ENCODE measurements at regions not wholly inside any gene's neighbourhood (a gene's known extent, or its start where the extent isn't known, plus 50 kb on each side); places are given as distances from the start of the nearest gene placed in this dataset.

GRCh38 chr20:60148885-60149284 is 190.7 kb downstream of the CDH26 start:
- H3K4me2 ChIP-seq, result no peak overlapping the region
- POLR2A ChIA-PET, result no interaction called here
- H3K4me3 ChIP-seq, result no peak overlapping the region
- ATAC-seq, result no peak
- no peaks in the 10 kb centered on the region for H3K4me1 ChIP-seq
- CTCF ChIA-PET, result interaction anchor here (0.6 kb wide), 1 partner anchor 292 kb away, joined by 4 read pairs; no protein-coding TSS in a partner anchor
- FAIRE-seq, result no peak
- H3K27ac ChIP-seq, result no peak overlapping the region
- TF ChIP-seq HOXB5 (CRISPR knock-in tag; IDR thresholded peaks at IDR 0.05) (no peak), CEBPB (IDR thresholded peaks at IDR 0.05) (no peak), REST (IDR thresholded peaks at IDR 0.05) (no peak), HDAC2 (IDR thresholded peaks at IDR 0.05) (no peak), ATOH8 (CRISPR knock-in tag; IDR thresholded peaks at IDR 0.05; ENCODE audit: low read depth) (no peak), ZNF302 (CRISPR knock-in tag; IDR thresholded peaks at IDR 0.05) (no peak), RNF2 (IDR thresholded peaks at IDR 0.05; ENCODE audit: borderline replicate concordance, low read depth) (no peak)
- no peak for DNase-seq (ENCODE audit: low read depth in 1 of 2, low spot score in 1 of 2)
- H3K9me3 ChIP-seq, result no peaks in the 10 kb centered on the region

- H3K4me3 ChIP-seq, result no peak overlapping the region
- H3K4me1 ChIP-seq, result no peaks in the 10 kb centered on the region
- H3K4me2 ChIP-seq, result no peak overlapping the region
- ChIA-PET CTCF (interaction anchor here (1.3 kb wide), 1 partner anchor 58 kb away, joined by 4 read pairs; no protein-coding TSS in a partner anchor), POLR2A (no interaction called here)
- H3K9me3 ChIP-seq, result peaks cover 10% of the 10 kb centered on the region; the same call in 2 of the 3 replicates
- 46% methylated on average over 3 of the region's 3 CpGs for WGBS (ENCODE audit: missing lambda C conversion rate)
- TF ChIP-seq CTCF (IDR thresholded peaks at IDR 0.05) (no peak), CHD4 (IDR thresholded peaks at IDR 0.05; ENCODE audit: borderline replicate concordance) (no peak), POLR2AphosphoS2 (conservative IDR thresholded peaks at IDR 0.05; ENCODE audit: low read length) (no peak), HOXB5 (CRISPR knock-in tag; IDR thresholded peaks at IDR 0.05) (no peak), PHF8 (IDR thresholded peaks at IDR 0.05; ENCODE audit: borderline replicate concordance, low read depth) (no peak), ZC3H11A (IDR thresholded peaks at IDR 0.05) (no peak), TFCP2L1 (CRISPR knock-in tag; IDR thresholded peaks at IDR 0.05) (no peak), RCOR1 (IDR thresholded peaks at IDR 0.05; ENCODE audit: low read depth, low read length) (no peak), SREBF2 (IDR thresholded peaks at IDR 0.05) (no peak), KDM5A (IDR thresholded peaks at IDR 0.05) (no peak)
- no peak for FAIRE-seq
- no peak overlapping the region for H3K27ac ChIP-seq
- no peak for DNase-seq (ENCODE audit: low read depth in 1 of 2, low spot score in 1 of 2)
- no peak for ATAC-seq
Observed at GRCh38 chr20:60152792-60153191, 194.6 kb downstream of the CDH26 start.

GRCh38 chr20:60160451-60161145 is 202.4 kb downstream of the CDH26 start:
- Histone ChIP-seq H3K4me1 (no peaks in the 10 kb centered on the region), H3K9me3 (peaks cover 21% of the 10 kb centered on the region; the same call in 2 of the 3 replicates), H3K4me2 (no peak overlapping the region), H3K27ac (no peak overlapping the region), H3K4me3 (no peak overlapping the region)
- DNase-seq (ENCODE audit: low read depth in 1 of 2, low spot score in 1 of 2) (no peak), ATAC-seq (no peak), FAIRE-seq (no peak)
- CTCF ChIA-PET, result interaction anchor here (0.6 kb wide), 1 partner anchor 109 kb away, joined by 3 read pairs; no protein-coding TSS in a partner anchor
- TF ChIP-seq BHLHE40 (IDR thresholded peaks at IDR 0.05; ENCODE audit: low read depth, low read length) (no peak), TP53 (CRISPR knock-in tag; IDR thresholded peaks at IDR 0.05) (no peak), CEBPB (IDR thresholded peaks at IDR 0.05) (no peak), RAD21 (conservative IDR thresholded peaks at IDR 0.05 in 1 of 2, IDR thresholded peaks at IDR 0.05 in 1 of 2) (no peak), MAZ (IDR thresholded peaks at IDR 0.05; ENCODE audit: borderline replicate concordance, low read depth, low read length) (no peak), FOSB (CRISPR knock-in tag; IDR thresholded peaks at IDR 0.05) (no peak), NFE2L2 (conservative IDR thresholded peaks at IDR 0.05; ENCODE audit: low read length) (peak; percentile 83), MAFK (IDR thresholded peaks at IDR 0.05; ENCODE audit: partially characterized antibody) (peak; percentile 88), E2F6 (IDR thresholded peaks at IDR 0.05; ENCODE audit: borderline replicate concordance, low read depth) (no peak), POLR2A (IDR thresholded peaks at IDR 0.05; ENCODE audit: low read length) (no peak)
- 80% methylated on average over 2 of the region's 2 CpGs for WGBS (ENCODE audit: missing lambda C conversion rate)
- POLR2A ChIA-PET, result no interaction called here
